Spleen (tissue), 7 donors: ENCODE measurements at regions not wholly inside any gene's neighbourhood (a gene's known extent, or its start where the extent isn't known, plus 50 kb on each side); places are given as distances from the start of the nearest gene placed in this dataset.

Experiments used
- CTCF ChIP-seq, 11 experiments: fragments of 200-600 bp in 7 of 11; fragments of 450-650 bp in 4 of 11; sonication (generic) in 4 of 11; IDR thresholded peaks in 8 of 11; conservative IDR thresholded peaks in 3 of 11; 1 replicate in 7 of 11; 2 replicates in 4 of 11; pipeline versions ENCODE4 v1.4.0 to v1.8.0; 2016 to 2021; ENCODE audit warnings: antibody characterized with exemption in 11 of 11, inconsistent platforms in 4 of 11, mild to moderate bottlenecking in 1 of 11
- POLR2A ChIP-seq, 3 donors: fragments of 450-650 bp; IDR thresholded peaks; one replicate each; pipeline ENCODE4 v1.5.1; 2017; ENCODE audit warnings: antibody characterized with exemption in 3 of 3, mild to moderate bottlenecking in 1 of 3
- POLR2AphosphoS5 ChIP-seq, 3 donors: sonication (generic); formaldehyde crosslinking; IDR thresholded peaks; one replicate each; pipeline ENCODE4 v1.5.1; 2017; ENCODE audit warnings: antibody characterized with exemption in 3 of 3
- donor health status: DM: no; HTN: no; CAD: no; lungs with moderate emphysema.
- donor health status: DM: no; HTN: no; CAD: no.
- donor health status: DM: no; HTN: no; CAD: no.

DNA sequence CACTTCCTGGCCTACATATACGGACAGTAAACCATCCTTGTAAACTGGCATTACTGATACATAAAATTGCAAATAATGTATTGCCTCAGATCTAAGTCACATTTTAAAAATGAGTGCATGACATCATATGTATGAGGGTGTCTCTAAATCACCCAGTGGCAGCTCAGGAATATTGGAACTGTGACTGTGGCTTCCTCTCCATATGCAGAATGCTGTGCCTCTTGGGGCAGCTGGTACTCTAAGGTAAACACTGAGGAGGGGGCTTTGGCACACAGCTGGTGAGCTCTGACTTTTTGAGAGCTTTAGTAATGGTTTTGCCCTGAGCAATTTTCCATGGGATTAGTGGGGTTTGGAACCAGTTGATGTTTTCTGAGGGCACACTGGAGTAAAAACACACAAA is 263.7 kb downstream of the BMP4 start:
- TF ChIP-seq POLR2A (IDR thresholded peaks at IDR 0.05) (no peak), CTCF (IDR thresholded peaks at IDR 0.05 in 8 of 11, conservative IDR thresholded peaks at IDR 0.05 in 3 of 11) (no peak), POLR2AphosphoS5 (IDR thresholded peaks at IDR 0.05) (no peak)
